ENCODE measurements at regions not wholly inside any gene's neighbourhood (a gene's known extent, or its start where the extent isn't known, plus 50 kb on each side); places are given as distances from the start of the nearest gene placed in this dataset.

DNA sequence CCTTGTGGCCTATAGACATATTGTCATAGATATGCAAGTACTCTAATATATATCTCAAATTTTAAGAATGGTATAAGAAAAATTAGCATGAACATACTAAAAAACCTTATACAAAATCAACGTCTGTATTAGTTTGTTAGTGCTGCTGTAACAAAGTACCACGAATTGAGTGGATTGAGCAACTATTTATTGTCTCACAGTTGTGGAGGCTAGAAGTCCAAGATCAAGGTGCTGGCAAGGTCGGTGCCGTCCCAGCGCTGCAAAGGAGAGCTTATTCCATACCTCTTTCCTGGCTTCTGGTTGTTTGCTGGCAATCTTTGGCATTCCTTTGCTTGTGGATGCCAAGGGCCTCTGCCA is 317.6 kb upstream of the FERMT1 start:
- Histone ChIP-seq H3K4me3 (ENCODE audit: low read length) (no peak overlapping the region), H3K9ac (ENCODE audit: low read length) (no peak overlapping the region), H3K36me3 (ENCODE audit: control insufficient read depth, insufficient read depth, low read length, severe bottlenecking) (no peaks in the 10 kb centered on the region), H3K4me1 (ENCODE audit: control insufficient read depth, insufficient read depth, low read length) (no peaks in the 10 kb centered on the region), H3K9me3 (ENCODE audit: control insufficient read depth, low read length) (peaks cover 3% of the 10 kb centered on the region), H3K27me3 (replicated peaks; ENCODE audit: control insufficient read depth, insufficient read depth, low read length) (no peaks in the 10 kb centered on the region)
- no peak for DNase-seq (ENCODE audit: low read depth)

DNA sequence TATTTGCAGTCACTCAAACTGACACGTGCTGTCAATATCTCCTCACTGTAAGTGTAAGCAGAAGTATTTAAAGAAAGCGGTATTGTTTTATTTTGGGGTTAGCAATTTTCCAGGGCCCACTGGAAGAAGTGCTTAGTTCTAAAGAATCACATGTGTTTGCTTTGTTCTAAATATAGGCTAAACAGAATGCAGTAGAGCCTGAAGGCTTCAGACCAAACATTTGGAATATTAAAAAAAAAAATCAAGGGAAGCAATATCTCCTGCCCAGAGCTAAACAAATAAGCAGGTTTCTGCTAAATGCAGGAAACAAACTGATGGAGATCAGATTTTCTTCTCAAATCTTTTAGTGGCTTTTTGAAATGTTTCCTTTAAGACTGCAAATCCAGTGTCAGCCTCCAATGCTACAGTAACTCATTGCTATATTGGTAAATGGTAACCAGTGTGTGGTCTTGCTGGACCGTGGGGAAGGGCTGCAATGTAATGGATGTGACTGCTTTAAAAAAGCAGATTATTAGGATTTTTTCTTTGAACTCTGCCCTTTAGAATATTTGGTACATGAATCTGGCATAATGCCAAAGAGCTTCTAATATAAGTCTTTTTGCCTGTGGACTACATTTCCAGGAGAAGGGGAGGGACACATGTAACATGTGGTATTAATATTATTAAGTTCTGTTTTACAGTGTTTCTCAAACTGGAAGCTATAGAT is 317.1 kb upstream of the FERMT1 start:
- Histone ChIP-seq H3K27me3 (replicated peaks; ENCODE audit: control insufficient read depth, insufficient read depth, low read length) (no peaks in the 10 kb centered on the region), H3K36me3 (ENCODE audit: control insufficient read depth, insufficient read depth, low read length, severe bottlenecking) (no peaks in the 10 kb centered on the region), H3K4me1 (ENCODE audit: control insufficient read depth, insufficient read depth, low read length) (no peaks in the 10 kb centered on the region), H3K4me3 (ENCODE audit: low read length) (no peak overlapping the region), H3K9ac (ENCODE audit: low read length) (no peak overlapping the region), H3K9me3 (ENCODE audit: control insufficient read depth, low read length) (peaks cover 3% of the 10 kb centered on the region)
- DNase-seq (ENCODE audit: low read depth), result peak; percentile 0

DNA sequence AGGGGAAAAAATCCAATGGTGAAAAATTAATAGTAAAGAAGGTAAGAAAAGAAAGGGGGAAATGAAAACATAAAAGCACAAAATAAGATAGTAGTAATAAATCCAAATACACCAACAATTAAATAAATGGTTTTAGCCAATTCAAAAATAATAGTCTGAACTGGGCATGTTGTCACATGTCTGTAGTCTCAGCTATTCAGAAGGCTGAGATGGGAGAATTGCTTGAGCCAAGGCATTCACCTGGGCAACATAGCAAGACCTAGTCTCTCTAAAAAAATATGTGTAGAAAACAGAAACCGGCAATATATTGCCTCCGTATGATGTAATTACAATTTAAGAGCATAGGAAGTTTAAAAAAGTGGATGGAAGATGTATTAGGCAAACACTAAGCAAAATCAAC is 311.3 kb upstream of the FERMT1 start:
- no peak overlapping the region for H3K4me3 ChIP-seq (ENCODE audit: low read length)
- no peaks in the 10 kb centered on the region for H3K4me1 ChIP-seq (ENCODE audit: control insufficient read depth, insufficient read depth, low read length)
- peaks cover 6% of the 10 kb centered on the region for H3K9me3 ChIP-seq (ENCODE audit: control insufficient read depth, low read length)
- no peaks in the 10 kb centered on the region for H3K27me3 ChIP-seq (replicated peaks; ENCODE audit: control insufficient read depth, insufficient read depth, low read length)
- H3K9ac ChIP-seq (ENCODE audit: low read length), result no peak overlapping the region
- no peaks in the 10 kb centered on the region for H3K36me3 ChIP-seq (ENCODE audit: control insufficient read depth, insufficient read depth, low read length, severe bottlenecking)
- no peak for DNase-seq (ENCODE audit: low read depth)

DNA sequence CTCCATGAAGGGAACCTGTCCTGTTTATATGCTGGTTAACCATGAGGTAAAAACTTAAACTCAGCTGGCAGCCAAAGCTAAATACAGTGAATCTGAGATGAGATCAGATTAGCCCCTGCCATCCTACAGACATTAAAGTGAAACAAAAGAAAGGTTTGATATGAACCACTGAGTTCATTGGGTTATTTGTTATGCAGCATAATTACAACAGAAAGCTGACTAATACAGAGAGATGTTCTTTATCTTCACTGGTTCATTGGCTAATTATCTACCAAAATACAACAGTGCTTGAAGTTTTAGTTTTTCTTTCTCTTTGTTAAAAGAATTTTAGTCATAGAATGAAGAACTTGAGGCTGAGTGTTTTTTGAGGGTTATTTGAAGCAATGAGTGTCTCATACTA is 307.6 kb upstream of the FERMT1 start:
- Histone ChIP-seq H3K4me1 (ENCODE audit: control insufficient read depth, insufficient read depth, low read length) (no peaks in the 10 kb centered on the region), H3K36me3 (ENCODE audit: control insufficient read depth, insufficient read depth, low read length, severe bottlenecking) (no peaks in the 10 kb centered on the region), H3K9me3 (ENCODE audit: control insufficient read depth, low read length) (peaks cover 6% of the 10 kb centered on the region), H3K27me3 (replicated peaks; ENCODE audit: control insufficient read depth, insufficient read depth, low read length) (peaks cover 5% of the 10 kb centered on the region), H3K4me3 (ENCODE audit: low read length) (no peak overlapping the region), H3K9ac (ENCODE audit: low read length) (no peak overlapping the region)
- no peak for DNase-seq (ENCODE audit: low read depth)

DNA sequence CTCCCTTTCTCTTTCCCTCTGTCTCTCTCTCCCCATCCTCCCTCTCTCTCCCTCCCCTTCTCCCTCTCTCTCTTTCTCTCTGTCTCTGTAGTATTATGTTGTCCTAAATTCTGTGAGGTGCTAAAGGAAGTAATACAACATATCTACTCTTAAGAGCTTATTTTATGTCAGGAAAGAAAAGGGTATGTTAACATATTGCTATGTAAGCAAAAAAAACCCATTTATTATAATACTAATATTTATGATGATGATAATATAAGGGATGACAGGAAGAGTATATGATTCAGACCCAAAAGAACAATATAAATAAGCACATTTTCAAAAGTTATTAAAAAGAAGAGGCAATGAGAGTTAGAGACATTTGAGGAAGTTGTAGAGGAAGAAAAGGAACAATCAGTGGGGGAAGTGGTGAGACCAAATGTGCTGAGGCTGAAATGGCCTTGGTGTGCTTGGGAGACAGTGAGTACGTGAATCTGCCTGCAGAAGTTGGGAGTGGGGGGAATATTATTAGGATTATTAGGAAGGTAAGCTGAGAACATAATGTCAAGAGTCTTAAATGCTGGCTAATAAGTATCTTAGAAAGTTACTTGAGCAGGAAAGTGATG is 303.6 kb upstream of the FERMT1 start:
- Histone ChIP-seq H3K4me1 (ENCODE audit: control insufficient read depth, insufficient read depth, low read length) (no peaks in the 10 kb centered on the region), H3K36me3 (ENCODE audit: control insufficient read depth, insufficient read depth, low read length, severe bottlenecking) (no peaks in the 10 kb centered on the region), H3K4me3 (ENCODE audit: low read length) (no peak overlapping the region), H3K9me3 (ENCODE audit: control insufficient read depth, low read length) (peaks cover 6% of the 10 kb centered on the region), H3K27me3 (replicated peaks; ENCODE audit: control insufficient read depth, insufficient read depth, low read length) (peaks cover 5% of the 10 kb centered on the region), H3K9ac (ENCODE audit: low read length) (no peak overlapping the region)
- no peak for DNase-seq (ENCODE audit: low read depth)

DNA sequence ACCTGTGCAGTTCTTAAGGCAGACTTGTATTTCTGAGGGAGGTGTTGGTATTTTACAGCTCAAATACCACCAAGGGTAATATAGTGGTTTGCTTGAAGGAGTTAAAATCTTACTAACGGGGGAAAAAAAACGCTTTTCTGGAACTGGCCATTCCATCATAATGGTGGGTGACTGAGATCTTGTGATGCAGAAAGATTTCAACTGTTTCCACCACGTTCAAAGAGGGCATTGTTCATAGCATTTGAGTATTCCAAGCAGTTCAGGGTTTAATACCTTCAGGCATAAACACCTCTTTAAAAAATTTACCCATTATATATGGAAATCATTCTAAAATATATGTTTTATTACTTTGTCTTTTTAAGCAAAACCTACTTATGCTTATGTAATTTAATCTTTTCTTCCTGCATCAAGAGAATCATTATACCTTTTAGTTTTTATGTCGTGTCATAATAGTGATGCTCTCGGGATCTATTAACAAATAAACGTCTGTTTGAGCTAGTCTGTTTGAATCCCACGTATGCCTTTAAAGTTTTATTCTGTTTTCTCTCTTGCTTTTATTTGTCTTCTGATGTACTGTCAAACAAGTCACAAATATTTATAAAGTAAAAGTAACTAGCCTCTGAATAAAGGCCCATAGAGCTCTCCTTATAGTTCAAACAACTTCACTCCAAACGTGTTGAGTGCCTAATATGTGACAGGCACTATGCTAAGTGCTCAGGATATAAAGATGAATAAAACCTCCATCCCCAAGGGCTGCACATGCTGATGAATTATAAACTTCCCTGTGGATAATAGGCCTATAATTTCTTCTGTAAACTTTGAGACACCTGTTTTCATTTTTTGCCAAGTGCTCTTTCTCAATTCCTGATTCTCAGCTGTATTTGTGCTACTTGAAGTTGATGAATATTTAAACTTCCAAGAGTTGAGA is 298.8 kb upstream of the FERMT1 start:
- Histone ChIP-seq H3K9ac (ENCODE audit: low read length) (no peak overlapping the region), H3K36me3 (ENCODE audit: control insufficient read depth, insufficient read depth, low read length, severe bottlenecking) (no peaks in the 10 kb centered on the region), H3K9me3 (ENCODE audit: control insufficient read depth, low read length) (no peaks in the 10 kb centered on the region), H3K4me3 (ENCODE audit: low read length) (no peak overlapping the region), H3K27me3 (replicated peaks; ENCODE audit: control insufficient read depth, insufficient read depth, low read length) (peaks cover 9% of the 10 kb centered on the region), H3K4me1 (ENCODE audit: control insufficient read depth, insufficient read depth, low read length) (no peaks in the 10 kb centered on the region)
- DNase-seq (ENCODE audit: low read depth), result no peak

DNA sequence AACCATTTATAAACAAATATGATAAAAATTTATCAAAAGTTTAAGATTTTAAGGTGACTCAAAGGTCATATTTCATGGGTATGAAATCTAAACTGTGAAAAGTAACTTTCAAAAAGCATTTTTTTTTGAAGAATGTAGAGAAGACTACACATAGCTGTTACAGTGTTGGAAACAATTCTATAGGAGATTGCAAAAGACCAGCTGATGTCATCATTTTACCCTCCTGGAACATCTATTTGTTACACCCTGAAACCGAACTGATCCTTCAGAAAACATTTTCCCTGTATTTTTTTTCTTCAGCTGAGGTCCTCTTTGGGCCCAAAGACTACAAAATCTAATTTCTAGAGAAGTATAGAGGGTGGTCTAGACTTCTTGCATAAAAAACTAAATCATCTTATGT is 297.5 kb upstream of the FERMT1 start:
- no peaks in the 10 kb centered on the region for H3K36me3 ChIP-seq (ENCODE audit: control insufficient read depth, insufficient read depth, low read length, severe bottlenecking)
- no peak overlapping the region for H3K9ac ChIP-seq (ENCODE audit: low read length)
- peaks cover 7% of the 10 kb centered on the region for H3K27me3 ChIP-seq (replicated peaks; ENCODE audit: control insufficient read depth, insufficient read depth, low read length)
- no peaks in the 10 kb centered on the region for H3K9me3 ChIP-seq (ENCODE audit: control insufficient read depth, low read length)
- H3K4me1 ChIP-seq (ENCODE audit: control insufficient read depth, insufficient read depth, low read length), result no peaks in the 10 kb centered on the region
- DNase-seq (ENCODE audit: low read depth), result no peak
- H3K4me3 ChIP-seq (ENCODE audit: low read length), result no peak overlapping the region

DNA sequence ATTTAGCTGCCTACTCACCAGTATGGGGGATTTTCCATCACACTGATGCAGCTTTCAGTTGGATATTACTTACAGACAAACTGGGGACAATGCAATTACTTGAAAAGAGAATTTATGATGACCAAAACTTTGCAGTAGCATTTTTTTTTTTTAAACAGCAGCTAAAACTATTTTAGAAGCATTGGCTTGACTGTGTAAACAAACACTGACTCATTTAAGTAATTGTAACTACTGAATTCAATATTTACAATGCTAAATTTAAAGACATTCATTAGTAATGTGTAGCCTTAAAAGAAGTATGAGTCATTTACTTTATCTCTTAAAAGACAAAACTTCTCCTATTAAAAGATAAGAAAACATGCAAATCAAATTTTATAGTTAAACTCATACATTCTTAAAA is 295.9 kb upstream of the FERMT1 start:
- H3K4me1 ChIP-seq (ENCODE audit: control insufficient read depth, insufficient read depth, low read length), result no peaks in the 10 kb centered on the region
- peaks cover 7% of the 10 kb centered on the region for H3K27me3 ChIP-seq (replicated peaks; ENCODE audit: control insufficient read depth, insufficient read depth, low read length)
- H3K9ac ChIP-seq (ENCODE audit: low read length), result no peak overlapping the region
- no peak overlapping the region for H3K4me3 ChIP-seq (ENCODE audit: low read length)
- no peaks in the 10 kb centered on the region for H3K36me3 ChIP-seq (ENCODE audit: control insufficient read depth, insufficient read depth, low read length, severe bottlenecking)
- H3K9me3 ChIP-seq (ENCODE audit: control insufficient read depth, low read length), result no peaks in the 10 kb centered on the region
- DNase-seq (ENCODE audit: low read depth), result no peak

DNA sequence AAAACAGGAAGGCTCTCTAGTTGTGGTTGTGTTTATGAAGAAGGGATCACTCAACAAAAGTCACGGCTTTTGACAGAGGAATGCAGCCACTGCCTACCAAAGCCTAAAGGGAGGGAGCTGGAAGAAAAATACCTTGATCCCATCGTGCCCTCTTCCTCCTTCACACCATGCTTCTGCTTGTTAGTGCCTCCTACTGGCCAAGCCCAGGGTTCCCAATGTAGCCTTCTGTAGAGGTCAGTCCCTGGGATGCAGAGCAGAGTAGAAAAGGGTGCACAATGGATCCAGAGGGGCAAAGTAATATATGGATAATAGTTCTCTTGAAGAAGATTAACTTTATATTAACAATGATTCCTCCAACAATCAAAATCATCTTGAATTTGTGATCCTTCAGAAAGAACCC is 293.5 kb upstream of the FERMT1 start:
- Histone ChIP-seq H3K27me3 (replicated peaks; ENCODE audit: control insufficient read depth, insufficient read depth, low read length) (peaks cover 7% of the 10 kb centered on the region), H3K36me3 (ENCODE audit: control insufficient read depth, insufficient read depth, low read length, severe bottlenecking) (no peaks in the 10 kb centered on the region), H3K9me3 (ENCODE audit: control insufficient read depth, low read length) (no peaks in the 10 kb centered on the region), H3K4me3 (ENCODE audit: low read length) (no peak overlapping the region), H3K4me1 (ENCODE audit: control insufficient read depth, insufficient read depth, low read length) (no peaks in the 10 kb centered on the region), H3K9ac (ENCODE audit: low read length) (no peak overlapping the region)
- DNase-seq (ENCODE audit: low read depth), result no peak

DNA sequence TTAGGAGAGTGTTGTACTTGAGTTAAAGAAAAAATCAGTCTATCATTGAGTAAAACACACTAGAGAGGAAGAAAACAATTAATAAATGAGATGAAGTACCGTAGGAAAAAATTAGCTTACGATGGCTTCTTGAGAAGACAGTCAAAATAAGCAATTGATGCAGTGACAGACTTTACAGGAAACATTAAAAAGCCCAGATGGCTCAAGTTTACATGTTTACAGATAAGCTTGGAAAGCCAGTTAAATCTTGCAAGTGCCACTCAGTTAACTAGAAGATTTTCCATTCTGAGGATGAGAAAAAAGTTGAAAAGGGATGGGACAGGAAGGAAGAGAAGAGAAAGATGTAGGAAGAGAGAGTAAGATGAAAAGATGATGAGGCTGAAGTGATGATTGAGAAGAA is 288.8 kb upstream of the FERMT1 start:
- Histone ChIP-seq H3K36me3 (ENCODE audit: control insufficient read depth, insufficient read depth, low read length, severe bottlenecking) (no peaks in the 10 kb centered on the region), H3K9me3 (ENCODE audit: control insufficient read depth, low read length) (no peaks in the 10 kb centered on the region), H3K27me3 (replicated peaks; ENCODE audit: control insufficient read depth, insufficient read depth, low read length) (no peaks in the 10 kb centered on the region), H3K9ac (ENCODE audit: low read length) (no peak overlapping the region), H3K4me3 (ENCODE audit: low read length) (no peak overlapping the region), H3K4me1 (ENCODE audit: control insufficient read depth, insufficient read depth, low read length) (no peaks in the 10 kb centered on the region)
- no peak for DNase-seq (ENCODE audit: low read depth)

DNA sequence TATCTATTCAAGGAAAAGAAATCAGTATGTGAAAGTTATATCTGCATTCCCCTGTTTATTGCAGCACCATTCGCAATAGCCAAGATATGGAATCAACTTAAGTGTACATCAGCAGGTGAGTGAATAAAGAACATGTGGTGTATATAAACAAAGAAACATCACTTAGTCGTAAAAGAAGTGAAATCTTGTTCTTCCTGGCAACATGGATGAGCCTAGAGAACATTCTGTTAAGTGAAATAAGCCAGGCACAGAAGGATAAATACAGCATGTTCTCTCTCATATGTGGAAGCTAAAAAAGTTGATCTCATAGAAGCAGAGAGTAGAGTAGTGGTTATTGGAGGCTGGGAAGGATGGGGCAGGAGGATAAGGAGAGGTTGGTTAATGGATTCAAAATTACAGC is 287.9 kb upstream of the FERMT1 start:
- no peak overlapping the region for H3K9ac ChIP-seq (ENCODE audit: low read length)
- no peak for DNase-seq (ENCODE audit: low read depth)
- no peak overlapping the region for H3K4me3 ChIP-seq (ENCODE audit: low read length)
- no peaks in the 10 kb centered on the region for H3K4me1 ChIP-seq (ENCODE audit: control insufficient read depth, insufficient read depth, low read length)
- no peaks in the 10 kb centered on the region for H3K27me3 ChIP-seq (replicated peaks; ENCODE audit: control insufficient read depth, insufficient read depth, low read length)
- no peaks in the 10 kb centered on the region for H3K9me3 ChIP-seq (ENCODE audit: control insufficient read depth, low read length)
- H3K36me3 ChIP-seq (ENCODE audit: control insufficient read depth, insufficient read depth, low read length, severe bottlenecking), result no peaks in the 10 kb centered on the region
